SK-N-SH (cell line): ENCODE measurements at regions not wholly inside any gene's neighbourhood (a gene's known extent, or its start where the extent isn't known, plus 50 kb on each side); places are given as distances from the start of the nearest gene placed in this dataset.

ENCODE experiments used
- CTCF ChIA-PET: fragments of 300-600, 350-600 bp; formaldehyde crosslinking; extraction: SDS; loops from one replicate; lab custom pipeline; 2021; lab: Yijun Ruan, JAX
- POLR2A ChIA-PET: fragments of 350-600 bp; sonication (Branson Sonifier 250); formaldehyde crosslinking; extraction: SDS; loops from one replicate; lab custom pipeline; 2020; ENCODE audit warnings: antibody characterized with exemption, inconsistent platforms; lab: Yijun Ruan, JAX
- DNase-seq: peaks from one replicate; pipeline ENCODE4 v3.0.0; 2012
- H2AFZ ChIP-seq: fragments of 200-600 bp; sonication (generic); 2 replicates; pipeline ENCODE4 v1.8.1; 2016; ENCODE audit warnings: antibody characterized with exemption, mild to moderate bottlenecking, low read depth
- H3F3A ChIP-seq: fragments of 200-600 bp; sonication (generic); replicated peaks from 2 replicates; pipeline ENCODE3; 2016; ENCODE audit warnings: antibody characterized with exemption, mild to moderate bottlenecking; ENCODE audit not compliant: insufficient read depth
- H3K27ac ChIP-seq, 2 experiments: fragments of 200-500 bp in 1 of 2; fragments of 200-600 bp in 1 of 2; sonication (Bioruptor generic) in 1 of 2; sonication (generic), shearing (Covaris generic) in 1 of 2; 2 replicates each; pipeline versions ENCODE4 v1.5.1 to v1.6.1; 2014 to 2016; ENCODE audit warnings: low read depth in 2 of 2, inconsistent platforms in 1 of 2, low read length in 1 of 2, mild to moderate bottlenecking in 1 of 2, mixed read lengths in 1 of 2
- H3K27me3 ChIP-seq: fragments of 200-600 bp; sonication (generic), shearing (Covaris generic); 2 replicates; pipeline ENCODE4 v1.6.1; 2016; ENCODE audit warnings: mixed run types; ENCODE audit not compliant: insufficient read depth
- H3K36me3 ChIP-seq, 2 experiments: fragments of 200-500 bp in 1 of 2; fragments of 200-600 bp in 1 of 2; sonication (Bioruptor generic) in 1 of 2; sonication (generic) in 1 of 2; replicated peaks in 1 of 2; 2 replicates each; pipeline versions ENCODE3 to v1.5.1; 2014 to 2016; ENCODE audit warnings: low read length in 1 of 2, mild to moderate bottlenecking in 1 of 2; ENCODE audit not compliant: insufficient read depth in 2 of 2, control insufficient read depth in 1 of 2
- H3K4me1 ChIP-seq, 2 experiments: fragments of 200-500 bp in 1 of 2; fragments of 200-600 bp in 1 of 2; sonication (Bioruptor generic) in 1 of 2; sonication (generic), shearing (Covaris generic) in 1 of 2; 2 replicates each; pipeline versions ENCODE4 v1.5.1 to v1.6.1; 2014 to 2016; ENCODE audit warnings: low read depth in 1 of 2, low read length in 1 of 2, mixed run types in 1 of 2; ENCODE audit not compliant: insufficient read depth in 2 of 2, control insufficient read depth in 1 of 2
- H3K4me2 ChIP-seq: fragments of 200-600 bp; sonication (generic), shearing (Covaris generic); 2 replicates; pipeline ENCODE4 v1.6.1; 2017; ENCODE audit warnings: mixed run types
- H3K4me3 ChIP-seq, 2 experiments: fragments of 200-500 bp in 1 of 2; fragments of 200-600 bp in 1 of 2; sonication (Bioruptor generic) in 1 of 2; sonication (generic), shearing (Covaris generic) in 1 of 2; 2 replicates each; pipeline versions ENCODE4 v1.5.1 to v1.8.1; 2014 to 2016; ENCODE audit warnings: low read depth in 2 of 2, inconsistent platforms in 1 of 2, low read length in 1 of 2, mild to moderate bottlenecking in 1 of 2, mixed read lengths in 1 of 2, moderate library complexity in 1 of 2
- H3K79me2 ChIP-seq: fragments of 200-600 bp; sonication (generic); 2 replicates; pipeline ENCODE4 v1.8.1; 2017; ENCODE audit warnings: mild to moderate bottlenecking; ENCODE audit not compliant: insufficient read depth
- H3K9ac ChIP-seq: fragments of 200-600 bp; sonication (generic); 2 replicates; pipeline ENCODE4 v1.6.1; 2017; ENCODE audit warnings: mixed run types
- H3K9me2 ChIP-seq: fragments of 200-600 bp; sonication (generic); 2 replicates; pipeline ENCODE4 v1.6.1; 2017; ENCODE audit warnings: mixed run types
- H3K9me3 ChIP-seq: fragments of 200-600 bp; sonication (generic); 2 replicates; pipeline ENCODE4 v1.6.1; 2017; ENCODE audit warnings: mixed run types, mild to moderate bottlenecking, moderate library complexity
- H4K20me1 ChIP-seq: fragments of 200-600 bp; sonication (generic); 2 replicates; pipeline ENCODE4 v1.6.1; 2017; ENCODE audit warnings: mild to moderate bottlenecking, mixed run types; ENCODE audit not compliant: insufficient read depth
- CHD2 ChIP-seq: fragments of 150-350 bp; IDR thresholded peaks from 2 replicates; pipeline ENCODE4 v1.6.1; 2018; ENCODE audit warnings: low read length; ENCODE audit not compliant: partially characterized antibody
- ELF1 ChIP-seq: IDR thresholded peaks from 2 replicates; pipeline ENCODE4 v1.4.0; 2012
- EP300 ChIP-seq, 2 experiments: IDR thresholded peaks; 2 replicates each; pipeline versions ENCODE4 v1.4.0 to v1.6.1; 2012; ENCODE audit warnings: borderline replicate concordance in 1 of 2, low read depth in 1 of 2, low read length in 1 of 2
- FOSL2 ChIP-seq: IDR thresholded peaks from 2 replicates; pipeline ENCODE4 v1.4.0; 2012; ENCODE audit warnings: low read depth, mild to moderate bottlenecking, moderate library complexity, borderline replicate concordance
- GATA2 ChIP-seq: sonication (generic); formaldehyde crosslinking; IDR thresholded peaks from 2 replicates; pipeline ENCODE4 v1.5.0; 2020; ENCODE audit warnings: mild to moderate bottlenecking, missing genetic modification reagents
- JUND ChIP-seq: IDR thresholded peaks from 2 replicates; pipeline ENCODE4 v1.4.0; 2012
- MAX ChIP-seq: IDR thresholded peaks from 2 replicates; pipeline ENCODE4 v1.4.0; 2012; ENCODE audit warnings: low read depth
- NFIC ChIP-seq: IDR thresholded peaks from 2 replicates; pipeline ENCODE4 v1.4.0; 2012; ENCODE audit warnings: borderline replicate concordance
- NRF1 ChIP-seq: IDR thresholded peaks from 2 replicates; pipeline ENCODE4 v1.6.1; 2012; ENCODE audit warnings: low read depth, mild to moderate bottlenecking, low read length
- PBX3 ChIP-seq: IDR thresholded peaks from 2 replicates; pipeline ENCODE4; 2012
- RAD21 ChIP-seq: IDR thresholded peaks from 2 replicates; pipeline ENCODE4 v1.6.1; 2012; ENCODE audit warnings: mild to moderate bottlenecking, low read length
- RCOR1 ChIP-seq: fragments of 150-350 bp; IDR thresholded peaks from 2 replicates; pipeline ENCODE4 v1.6.1; 2017; ENCODE audit warnings: antibody characterized with exemption, low read length
- REST ChIP-seq: IDR thresholded peaks from 2 replicates; pipeline ENCODE4 v1.6.1; 2012; ENCODE audit warnings: mild to moderate bottlenecking, low read depth, low read length, moderate library complexity
- SIN3A ChIP-seq: IDR thresholded peaks from 2 replicates; pipeline ENCODE4 v1.6.1; 2012; ENCODE audit warnings: low read depth, mild to moderate bottlenecking, low read length, moderate library complexity, borderline replicate concordance
- TCF12 ChIP-seq: IDR thresholded peaks from 2 replicates; pipeline ENCODE4 v1.4.0; 2012
- USF1 ChIP-seq: IDR thresholded peaks from 2 replicates; pipeline ENCODE4 v1.4.0; 2012; ENCODE audit warnings: low read depth, borderline replicate concordance
- YY1 ChIP-seq: IDR thresholded peaks from 2 replicates; pipeline ENCODE4 v1.4.0; 2012; ENCODE audit warnings: low read depth, mild to moderate bottlenecking
- WGBS: methylation state at CpG from one replicate; pipeline ENCODE4 v1.1.6; 2017; ENCODE audit warnings: low lambda C conversion rate; 5-methylcytosine and 5-hydroxymethylcytosine counted together
- TF ChIP-seq, protein P1 (sequence below): fragments of 150-350 bp; IDR thresholded peaks from 2 replicates; pipeline ENCODE4 v1.6.1; 2017; ENCODE audit warnings: antibody characterized with exemption, low read length, low read depth, borderline replicate concordance

GRCh38 chr9:78791779-78792178 lies 494.9 kb downstream of the PSAT1 start:
- no peak overlapping the region for H3K4me2 ChIP-seq
- no peaks in the 10 kb centered on the region for H3K27me3 ChIP-seq
- no peak for DNase-seq
- ChIA-PET POLR2A (no interaction called here), CTCF (no interaction called here)
- no peak overlapping the region for H3K9ac ChIP-seq
- no peaks in the 10 kb centered on the region for H3K9me3 ChIP-seq
- no peaks in the 10 kb centered on the region for H3K79me2 ChIP-seq
- 96% methylated on average over 2 of the region's 2 CpGs for WGBS
- TF ChIP-seq EP300 (IDR thresholded peaks at IDR 0.05; ENCODE audit: borderline replicate concordance in 1 of 2, low read depth in 1 of 2, low read length in 1 of 2) (no peak), REST (no peak), NFIC (no peak), YY1 (no peak), MAX (no peak), NRF1 (no peak), ELF1 (no peak), JUND (no peak)
- H3K27ac ChIP-seq, result no peak overlapping the region
- H4K20me1 ChIP-seq, result no peaks in the 10 kb centered on the region
- no peak overlapping the region for H2AFZ ChIP-seq
- peaks cover 19% of the 10 kb centered on the region for H3F3A ChIP-seq
- H3K36me3 ChIP-seq, result no peaks in the 10 kb centered on the region
- H3K4me3 ChIP-seq, result no peak overlapping the region
- H3K9me2 ChIP-seq, result no peaks in the 10 kb centered on the region
- H3K4me1 ChIP-seq, result peaks cover 3 to 9% of the 10 kb centered on the region in 2 experiments; a peak in 3 of 4 replicates

DNA sequence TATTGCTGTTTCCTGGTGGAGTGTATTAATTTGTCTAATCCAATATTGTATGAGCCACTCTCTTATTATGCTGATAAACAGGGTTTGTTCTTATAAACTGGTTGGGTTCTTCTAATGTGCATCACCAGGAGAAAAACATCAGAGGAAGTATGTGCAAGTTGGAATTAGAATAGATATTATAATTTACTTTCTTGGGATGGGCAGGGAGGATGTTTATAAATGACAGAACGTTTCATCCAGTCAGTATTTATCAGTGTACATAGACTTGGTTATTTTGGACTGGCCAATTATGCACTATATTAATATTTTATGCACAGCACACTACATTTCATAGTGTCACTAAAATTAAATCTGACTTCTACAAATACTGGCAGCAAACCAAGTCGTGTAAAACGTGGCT lies 495.8 kb downstream of the PSAT1 start:
- WGBS, result 35% methylated on average over 3 of the region's 3 CpGs
- H3F3A ChIP-seq, result peaks cover 9% of the 10 kb centered on the region
- TF ChIP-seq YY1, result no peak
- no peak for TF ChIP-seq CHD2
- TF ChIP-seq RAD21, result no peak
- no peak for TF ChIP-seq TCF12
- no peak for TF ChIP-seq NFIC
- TF ChIP-seq RCOR1, result no peak
- no peak for TF ChIP-seq ELF1
- no peak for TF ChIP-seq SIN3A
- no peak for TF ChIP-seq JUND
- TF ChIP-seq, protein P1, sequence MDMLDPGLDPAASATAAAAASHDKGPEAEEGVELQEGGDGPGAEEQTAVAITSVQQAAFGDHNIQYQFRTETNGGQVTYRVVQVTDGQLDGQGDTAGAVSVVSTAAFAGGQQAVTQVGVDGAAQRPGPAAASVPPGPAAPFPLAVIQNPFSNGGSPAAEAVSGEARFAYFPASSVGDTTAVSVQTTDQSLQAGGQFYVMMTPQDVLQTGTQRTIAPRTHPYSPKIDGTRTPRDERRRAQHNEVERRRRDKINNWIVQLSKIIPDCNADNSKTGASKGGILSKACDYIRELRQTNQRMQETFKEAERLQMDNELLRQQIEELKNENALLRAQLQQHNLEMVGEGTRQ, result no peak
- no peak for TF ChIP-seq FOSL2
- TF ChIP-seq GATA2 (CRISPR knock-in tag), result no peak
- no peak for TF ChIP-seq PBX3
- TF ChIP-seq USF1, result no peak
- TF ChIP-seq, all 33 proteins: peak for 0
- Histone ChIP-seq H3K27me3 (no peaks in the 10 kb centered on the region), H3K4me3 (no peak overlapping the region), H3K4me1 (peaks cover 2 to 3% of the 10 kb centered on the region in 2 experiments; a peak in 3 of 4 replicates), H4K20me1 (no peaks in the 10 kb centered on the region), H3K27ac (no peak overlapping the region), H3K4me2 (no peak overlapping the region), H3K9me3 (no peaks in the 10 kb centered on the region), H3K79me2 (no peaks in the 10 kb centered on the region), H3K36me3 (no peaks in the 10 kb centered on the region), H2AFZ (no peak overlapping the region), H3K9me2 (no peaks in the 10 kb centered on the region), H3K9ac (no peak overlapping the region)
- CTCF ChIA-PET, result no interaction called here
- no peak for DNase-seq
- POLR2A ChIA-PET, result no interaction called here
